Vagina (tissue), 2 donors: ENCODE measurements at regions not wholly inside any gene's neighbourhood (a gene's known extent, or its start where the extent isn't known, plus 50 kb on each side); places are given as distances from the start of the nearest gene placed in this dataset.
A peak's percentile ranks its signal among the peaks of the same experiment; 100 is the strongest.

ENCODE experiments used
- DNase-seq, 2 donors: peaks; one replicate each; pipeline ENCODE4 v3.0.0-alpha.2; 2017; ENCODE audit errors: extremely low spot score in 2 of 2
- H3K27ac ChIP-seq: fragments of 200-600 bp; sonication (generic); one replicate; pipeline ENCODE4 v1.5.1; 2019
- H3K27me3 ChIP-seq: fragments of 200-600 bp; sonication (generic); one replicate; pipeline ENCODE4 v1.5.1; 2019
- H3K36me3 ChIP-seq, 2 donors: fragments of 200-600 bp; sonication (generic); one replicate each; pipeline ENCODE4 v1.5.1; 2017 to 2019
- H3K4me1 ChIP-seq: fragments of 200-600 bp; sonication (generic); one replicate; pipeline ENCODE4 v1.5.1; 2019
- H3K4me3 ChIP-seq, 2 donors: fragments of 200-600 bp; sonication (generic); 1 replicate in 1 of 2; 2 replicates in 1 of 2; pipeline ENCODE4 v1.5.1; 2016 to 2019
- H3K9me3 ChIP-seq: fragments of 200-600 bp; sonication (generic); one replicate; pipeline ENCODE4 v1.5.1; 2019
- CTCF ChIP-seq, 3 experiments: fragments of 450-650 bp in 2 of 3; fragments of 200-600 bp in 1 of 3; sonication (generic) in 1 of 3; IDR thresholded peaks; one replicate each; pipeline ENCODE4 v1.5.1; 2017 to 2019; ENCODE audit warnings: antibody characterized with exemption in 3 of 3, mild to moderate bottlenecking in 2 of 3, moderate library complexity in 2 of 3
- POLR2A ChIP-seq, 2 donors: fragments of 450-650 bp; IDR thresholded peaks; one replicate each; pipeline ENCODE4 v1.6.1; 2017; ENCODE audit warnings: antibody characterized with exemption in 2 of 2, mild to moderate bottlenecking in 2 of 2, moderate library complexity in 2 of 2
- POLR2AphosphoS5 ChIP-seq, 2 donors: sonication (generic); formaldehyde crosslinking; IDR thresholded peaks; one replicate each; pipeline ENCODE4 v1.9.0; 2017; ENCODE audit warnings: antibody characterized with exemption in 2 of 2, mild to moderate bottlenecking in 2 of 2, low read depth in 1 of 2; ENCODE audit not compliant: insufficient read depth in 1 of 2
- intact Hi-C: fragments of 100-400 bp; cut with DNase I; formaldehyde crosslinking; loops from one replicate; pipeline ENCODE4 v1.15.1; 2023

- Histone ChIP-seq H3K9me3 (no peaks in the 10 kb centered on the region), H3K27ac (no peak overlapping the region), H3K4me1 (no peaks in the 10 kb centered on the region), H3K36me3 (no peaks in the 10 kb centered on the region), H3K27me3 (no peaks in the 10 kb centered on the region), H3K4me3 (no peak overlapping the region)
- no peak for DNase-seq
- intact Hi-C loops = no loop called here
- TF ChIP-seq CTCF (IDR thresholded peaks at IDR 0.05) (no peak), POLR2AphosphoS5 (IDR thresholded peaks at IDR 0.05; ENCODE audit: insufficient read depth in 1 of 2, low read depth in 1 of 2) (no peak), POLR2A (IDR thresholded peaks at IDR 0.05) (no peak)
These were observed 306.5 kb downstream of the HHIPL2 start for GRCh38 chr1:222241410-222241809.

GRCh38 chr1:222240536-222241181 is 307.2 kb downstream of the HHIPL2 start:
- Histone ChIP-seq H3K27ac (no peak overlapping the region), H3K4me3 (no peak overlapping the region), H3K27me3 (no peaks in the 10 kb centered on the region), H3K36me3 (no peaks in the 10 kb centered on the region), H3K4me1 (no peaks in the 10 kb centered on the region), H3K9me3 (no peaks in the 10 kb centered on the region)
- no peak for DNase-seq
- TF ChIP-seq CTCF (IDR thresholded peaks at IDR 0.05) (no peak), POLR2AphosphoS5 (IDR thresholded peaks at IDR 0.05; ENCODE audit: insufficient read depth in 1 of 2, low read depth in 1 of 2) (peak in 1 of 2 donors; percentile 22), POLR2A (IDR thresholded peaks at IDR 0.05) (no peak)
- intact Hi-C loops = no loop called here

- Histone ChIP-seq H3K4me3 (no peak overlapping the region), H3K9me3 (no peaks in the 10 kb centered on the region), H3K27ac (no peak overlapping the region), H3K36me3 (no peaks in the 10 kb centered on the region), H3K27me3 (no peaks in the 10 kb centered on the region), H3K4me1 (no peaks in the 10 kb centered on the region)
- TF ChIP-seq POLR2A (IDR thresholded peaks at IDR 0.05) = no peak
- TF ChIP-seq CTCF (IDR thresholded peaks at IDR 0.05) = no peak
- no peak for TF ChIP-seq POLR2AphosphoS5 (IDR thresholded peaks at IDR 0.05; ENCODE audit: insufficient read depth in 1 of 2, low read depth in 1 of 2)
- intact Hi-C loops = no loop called here
- no peak for DNase-seq
These were observed 308.8 kb downstream of the HHIPL2 start for GRCh38 chr1:222239130-222239529.

DNA sequence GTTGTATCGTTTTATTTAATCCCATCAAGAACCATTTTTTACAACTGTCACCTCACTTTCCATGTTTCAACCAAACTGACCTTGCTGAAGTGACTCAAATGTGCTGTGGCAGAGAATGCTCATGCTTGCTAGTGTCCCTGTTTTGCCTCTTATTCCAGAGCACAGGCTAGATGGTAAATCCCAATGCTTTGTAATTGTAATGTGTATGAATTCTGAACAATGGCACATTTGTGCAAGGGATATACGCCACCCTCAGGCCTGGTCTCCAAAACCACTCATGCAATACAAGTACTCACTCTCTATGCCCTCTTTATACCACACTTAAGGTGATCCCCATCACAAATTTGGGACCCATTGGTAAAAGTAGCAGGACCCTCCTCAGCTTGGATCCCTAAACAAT is 313.6 kb downstream of the HHIPL2 start:
- Histone ChIP-seq H3K4me3 (no peak overlapping the region), H3K9me3 (no peaks in the 10 kb centered on the region), H3K4me1 (no peaks in the 10 kb centered on the region), H3K27ac (no peak overlapping the region), H3K36me3 (no peaks in the 10 kb centered on the region), H3K27me3 (no peaks in the 10 kb centered on the region)
- DNase-seq = no peak
- TF ChIP-seq POLR2A (IDR thresholded peaks at IDR 0.05) = no peak
- TF ChIP-seq POLR2AphosphoS5 (IDR thresholded peaks at IDR 0.05; ENCODE audit: insufficient read depth in 1 of 2, low read depth in 1 of 2) = no peak
- TF ChIP-seq CTCF (IDR thresholded peaks at IDR 0.05) = no peak
- intact Hi-C loops = no loop called here

GRCh38 chr1:222233444-222234158 is 314.3 kb downstream of the HHIPL2 start:
- DNase-seq = no peak
- Histone ChIP-seq H3K4me3 (no peak overlapping the region), H3K9me3 (no peaks in the 10 kb centered on the region), H3K27me3 (no peaks in the 10 kb centered on the region), H3K36me3 (no peaks in the 10 kb centered on the region), H3K4me1 (no peaks in the 10 kb centered on the region), H3K27ac (no peak overlapping the region)
- TF ChIP-seq POLR2AphosphoS5 (IDR thresholded peaks at IDR 0.05; ENCODE audit: insufficient read depth in 1 of 2, low read depth in 1 of 2) = no peak
- no peak for TF ChIP-seq POLR2A (IDR thresholded peaks at IDR 0.05)
- no peak for TF ChIP-seq CTCF (IDR thresholded peaks at IDR 0.05)
- intact Hi-C loops = no loop called here
